HepG2 (cell line): ENCODE measurements at regions not wholly inside any gene's neighbourhood (a gene's known extent, or its start where the extent isn't known, plus 50 kb on each side); places are given as distances from the start of the nearest gene placed in this dataset.
"Not testable (repeated sequence)": the region's sequence is repeated elsewhere in the genome, so short reads cannot be mapped to it uniquely, and the experiment has no call there.

Experiments
- CENPT ChIP-seq: sonication (generic); formaldehyde crosslinking; IDR thresholded peaks from 2 replicates; pipeline ENCODE4 v1.8.0; 2022; ENCODE audit warnings: low read depth, mild to moderate bottlenecking, moderate library complexity, missing genetic modification reagents
- EZH2 ChIP-seq: conservative IDR thresholded peaks from 2 replicates; pipeline ENCODE4 v1.6.1; 2012; ENCODE audit warnings: mild to moderate bottlenecking, low read depth, low read length, moderate library complexity
- SIN3B ChIP-seq: fragments of 150-350 bp; IDR thresholded peaks from 2 replicates; pipeline ENCODE4 v1.6.1; 2014; ENCODE audit warnings: low read length
- TF ChIP-seq, protein P1 (sequence below), 2 experiments: IDR thresholded peaks; 2 replicates each; pipeline ENCODE4 v1.6.1; 2011 to 2012; ENCODE audit warnings: low read length in 2 of 2, borderline replicate concordance in 1 of 2, low read depth in 1 of 2, mild to moderate bottlenecking in 1 of 2, moderate library complexity in 1 of 2
- TF ChIP-seq, protein P2 (sequence below): IDR thresholded peaks from 2 replicates; pipeline ENCODE4 v1.6.1; 2016; ENCODE audit warnings: low read depth, missing genetic modification reagents, missing compliant biosample characterization
- TF ChIP-seq, protein P3 (sequence below): IDR thresholded peaks from 2 replicates; pipeline ENCODE4 v1.6.1; 2016; ENCODE audit warnings: low read depth, control low read depth

DNA sequence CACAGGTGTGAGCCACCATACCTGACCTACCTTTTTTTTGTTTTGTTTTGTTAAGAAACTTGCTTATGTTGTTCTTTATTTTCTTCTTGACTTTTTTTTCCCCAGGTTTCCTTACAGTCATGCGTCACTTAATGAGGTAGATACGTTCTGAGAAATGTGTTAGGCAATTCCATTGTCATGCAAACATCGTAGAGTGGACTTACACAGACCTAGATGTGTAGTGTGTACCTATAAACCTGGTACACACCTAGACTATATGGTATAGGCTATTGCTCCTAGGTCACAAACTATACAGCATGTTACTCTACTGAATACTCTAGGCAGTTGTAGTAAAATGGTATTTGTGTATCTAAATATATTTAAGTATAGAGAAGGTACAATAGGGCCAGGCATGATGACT lies 448.6 kb downstream of the SPATA31D1 start:
- not testable (repeated sequence) for TF ChIP-seq EZH2; SIN3B; CENPT (CRISPR knock-in tag)
- TF ChIP-seq, protein P1, sequence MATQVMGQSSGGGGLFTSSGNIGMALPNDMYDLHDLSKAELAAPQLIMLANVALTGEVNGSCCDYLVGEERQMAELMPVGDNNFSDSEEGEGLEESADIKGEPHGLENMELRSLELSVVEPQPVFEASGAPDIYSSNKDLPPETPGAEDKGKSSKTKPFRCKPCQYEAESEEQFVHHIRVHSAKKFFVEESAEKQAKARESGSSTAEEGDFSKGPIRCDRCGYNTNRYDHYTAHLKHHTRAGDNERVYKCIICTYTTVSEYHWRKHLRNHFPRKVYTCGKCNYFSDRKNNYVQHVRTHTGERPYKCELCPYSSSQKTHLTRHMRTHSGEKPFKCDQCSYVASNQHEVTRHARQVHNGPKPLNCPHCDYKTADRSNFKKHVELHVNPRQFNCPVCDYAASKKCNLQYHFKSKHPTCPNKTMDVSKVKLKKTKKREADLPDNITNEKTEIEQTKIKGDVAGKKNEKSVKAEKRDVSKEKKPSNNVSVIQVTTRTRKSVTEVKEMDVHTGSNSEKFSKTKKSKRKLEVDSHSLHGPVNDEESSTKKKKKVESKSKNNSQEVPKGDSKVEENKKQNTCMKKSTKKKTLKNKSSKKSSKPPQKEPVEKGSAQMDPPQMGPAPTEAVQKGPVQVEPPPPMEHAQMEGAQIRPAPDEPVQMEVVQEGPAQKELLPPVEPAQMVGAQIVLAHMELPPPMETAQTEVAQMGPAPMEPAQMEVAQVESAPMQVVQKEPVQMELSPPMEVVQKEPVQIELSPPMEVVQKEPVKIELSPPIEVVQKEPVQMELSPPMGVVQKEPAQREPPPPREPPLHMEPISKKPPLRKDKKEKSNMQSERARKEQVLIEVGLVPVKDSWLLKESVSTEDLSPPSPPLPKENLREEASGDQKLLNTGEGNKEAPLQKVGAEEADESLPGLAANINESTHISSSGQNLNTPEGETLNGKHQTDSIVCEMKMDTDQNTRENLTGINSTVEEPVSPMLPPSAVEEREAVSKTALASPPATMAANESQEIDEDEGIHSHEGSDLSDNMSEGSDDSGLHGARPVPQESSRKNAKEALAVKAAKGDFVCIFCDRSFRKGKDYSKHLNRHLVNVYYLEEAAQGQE (IDR thresholded peaks at IDR 0.05; ENCODE audit: borderline replicate concordance in 1 of 2, low read depth in 1 of 2, low read length in 2 of 2) = not testable (repeated sequence)
- TF ChIP-seq, protein P2, sequence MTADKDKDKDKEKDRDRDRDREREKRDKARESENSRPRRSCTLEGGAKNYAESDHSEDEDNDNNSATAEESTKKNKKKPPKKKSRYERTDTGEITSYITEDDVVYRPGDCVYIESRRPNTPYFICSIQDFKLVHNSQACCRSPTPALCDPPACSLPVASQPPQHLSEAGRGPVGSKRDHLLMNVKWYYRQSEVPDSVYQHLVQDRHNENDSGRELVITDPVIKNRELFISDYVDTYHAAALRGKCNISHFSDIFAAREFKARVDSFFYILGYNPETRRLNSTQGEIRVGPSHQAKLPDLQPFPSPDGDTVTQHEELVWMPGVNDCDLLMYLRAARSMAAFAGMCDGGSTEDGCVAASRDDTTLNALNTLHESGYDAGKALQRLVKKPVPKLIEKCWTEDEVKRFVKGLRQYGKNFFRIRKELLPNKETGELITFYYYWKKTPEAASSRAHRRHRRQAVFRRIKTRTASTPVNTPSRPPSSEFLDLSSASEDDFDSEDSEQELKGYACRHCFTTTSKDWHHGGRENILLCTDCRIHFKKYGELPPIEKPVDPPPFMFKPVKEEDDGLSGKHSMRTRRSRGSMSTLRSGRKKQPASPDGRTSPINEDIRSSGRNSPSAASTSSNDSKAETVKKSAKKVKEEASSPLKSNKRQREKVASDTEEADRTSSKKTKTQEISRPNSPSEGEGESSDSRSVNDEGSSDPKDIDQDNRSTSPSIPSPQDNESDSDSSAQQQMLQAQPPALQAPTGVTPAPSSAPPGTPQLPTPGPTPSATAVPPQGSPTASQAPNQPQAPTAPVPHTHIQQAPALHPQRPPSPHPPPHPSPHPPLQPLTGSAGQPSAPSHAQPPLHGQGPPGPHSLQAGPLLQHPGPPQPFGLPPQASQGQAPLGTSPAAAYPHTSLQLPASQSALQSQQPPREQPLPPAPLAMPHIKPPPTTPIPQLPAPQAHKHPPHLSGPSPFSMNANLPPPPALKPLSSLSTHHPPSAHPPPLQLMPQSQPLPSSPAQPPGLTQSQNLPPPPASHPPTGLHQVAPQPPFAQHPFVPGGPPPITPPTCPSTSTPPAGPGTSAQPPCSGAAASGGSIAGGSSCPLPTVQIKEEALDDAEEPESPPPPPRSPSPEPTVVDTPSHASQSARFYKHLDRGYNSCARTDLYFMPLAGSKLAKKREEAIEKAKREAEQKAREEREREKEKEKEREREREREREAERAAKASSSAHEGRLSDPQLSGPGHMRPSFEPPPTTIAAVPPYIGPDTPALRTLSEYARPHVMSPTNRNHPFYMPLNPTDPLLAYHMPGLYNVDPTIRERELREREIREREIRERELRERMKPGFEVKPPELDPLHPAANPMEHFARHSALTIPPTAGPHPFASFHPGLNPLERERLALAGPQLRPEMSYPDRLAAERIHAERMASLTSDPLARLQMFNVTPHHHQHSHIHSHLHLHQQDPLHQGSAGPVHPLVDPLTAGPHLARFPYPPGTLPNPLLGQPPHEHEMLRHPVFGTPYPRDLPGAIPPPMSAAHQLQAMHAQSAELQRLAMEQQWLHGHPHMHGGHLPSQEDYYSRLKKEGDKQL (CRISPR knock-in tag) = not testable (repeated sequence)
- TF ChIP-seq, protein P3, sequence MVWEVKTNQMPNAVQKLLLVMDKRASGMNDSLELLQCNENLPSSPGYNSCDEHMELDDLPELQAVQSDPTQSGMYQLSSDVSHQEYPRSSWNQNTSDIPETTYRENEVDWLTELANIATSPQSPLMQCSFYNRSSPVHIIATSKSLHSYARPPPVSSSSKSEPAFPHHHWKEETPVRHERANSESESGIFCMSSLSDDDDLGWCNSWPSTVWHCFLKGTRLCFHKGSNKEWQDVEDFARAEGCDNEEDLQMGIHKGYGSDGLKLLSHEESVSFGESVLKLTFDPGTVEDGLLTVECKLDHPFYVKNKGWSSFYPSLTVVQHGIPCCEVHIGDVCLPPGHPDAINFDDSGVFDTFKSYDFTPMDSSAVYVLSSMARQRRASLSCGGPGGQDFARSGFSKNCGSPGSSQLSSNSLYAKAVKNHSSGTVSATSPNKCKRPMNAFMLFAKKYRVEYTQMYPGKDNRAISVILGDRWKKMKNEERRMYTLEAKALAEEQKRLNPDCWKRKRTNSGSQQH (CRISPR knock-in tag) = not testable (repeated sequence)
